ENCODE measurements at regions not wholly inside any gene's neighbourhood (a gene's known extent, or its start where the extent isn't known, plus 50 kb on each side); places are given as distances from the start of the nearest gene placed in this dataset.

GRCh38 chr13:111867657-111868056 is 199.3 kb upstream of the SOX1 start:
- no peak for DNase-seq (ENCODE audit: low spot score in 2 of 2, unreplicated experiment in 2 of 2)
- Mint-ChIP-seq H3K27me3 (ENCODE audit: low read depth) (peaks cover 70% of the 10 kb centered on the region), H3K27ac (no peak overlapping the region), H3K36me3 (no peaks in the 10 kb centered on the region), H3K4me3 (no peak overlapping the region), H3K4me1 (no peaks in the 10 kb centered on the region), H3K9me3 (peaks cover 16% of the 10 kb centered on the region)
- no peak for TF ChIP-seq CTCF (IDR thresholded peaks at IDR 0.05; ENCODE audit: unreplicated experiment)

GRCh38 chr13:111868716-111869115 is 198.2 kb upstream of the SOX1 start:
- TF ChIP-seq CTCF (IDR thresholded peaks at IDR 0.05; ENCODE audit: unreplicated experiment): no peak
- no peaks in the 10 kb centered on the region for H3K4me1 Mint-ChIP-seq
- H3K4me3 Mint-ChIP-seq: no peak overlapping the region
- H3K27me3 Mint-ChIP-seq (ENCODE audit: low read depth): peaks cover 74% of the 10 kb centered on the region
- H3K27ac Mint-ChIP-seq: no peak overlapping the region
- peaks cover 19% of the 10 kb centered on the region for H3K9me3 Mint-ChIP-seq
- no peak for DNase-seq (ENCODE audit: low spot score in 2 of 2, unreplicated experiment in 2 of 2)
- H3K36me3 Mint-ChIP-seq: no peaks in the 10 kb centered on the region

- Mint-ChIP-seq H3K9me3 (peaks cover 16% of the 10 kb centered on the region), H3K4me3 (no peak overlapping the region), H3K27me3 (ENCODE audit: low read depth) (peaks cover 79% of the 10 kb centered on the region), H3K4me1 (no peaks in the 10 kb centered on the region), H3K27ac (no peak overlapping the region), H3K36me3 (no peaks in the 10 kb centered on the region)
- no peak for TF ChIP-seq CTCF (IDR thresholded peaks at IDR 0.05; ENCODE audit: unreplicated experiment)
- DNase-seq (ENCODE audit: low spot score in 2 of 2, unreplicated experiment in 2 of 2): no peak
Measured at GRCh38 chr13:111872475-111873150, 194.3 kb upstream of the SOX1 start.

GRCh38 chr13:111873676-111874178 is 193.2 kb upstream of the SOX1 start:
- no peak for TF ChIP-seq CTCF (IDR thresholded peaks at IDR 0.05; ENCODE audit: unreplicated experiment)
- Mint-ChIP-seq H3K36me3 (no peaks in the 10 kb centered on the region), H3K27ac (no peak overlapping the region), H3K4me1 (no peaks in the 10 kb centered on the region), H3K27me3 (ENCODE audit: low read depth) (peaks cover 78% of the 10 kb centered on the region), H3K4me3 (no peak overlapping the region), H3K9me3 (peaks cover 4% of the 10 kb centered on the region)
- no peak for DNase-seq (ENCODE audit: low spot score in 2 of 2, unreplicated experiment in 2 of 2)

- H3K27me3 Mint-ChIP-seq (ENCODE audit: low read depth): peaks cover 67% of the 10 kb centered on the region
- TF ChIP-seq CTCF (IDR thresholded peaks at IDR 0.05; ENCODE audit: unreplicated experiment): no peak
- no peaks in the 10 kb centered on the region for H3K36me3 Mint-ChIP-seq
- peaks cover 4% of the 10 kb centered on the region for H3K9me3 Mint-ChIP-seq
- DNase-seq (ENCODE audit: low spot score in 2 of 2, unreplicated experiment in 2 of 2): no peak
- no peak overlapping the region for H3K4me3 Mint-ChIP-seq
- H3K27ac Mint-ChIP-seq: no peak overlapping the region
- no peaks in the 10 kb centered on the region for H3K4me1 Mint-ChIP-seq
Measured at GRCh38 chr13:111874981-111875380, 192.0 kb upstream of the SOX1 start.
